ENCODE measurements at regions not wholly inside any gene's neighbourhood (a gene's known extent, or its start where the extent isn't known, plus 50 kb on each side); places are given as distances from the start of the nearest gene placed in this dataset.

DNA sequence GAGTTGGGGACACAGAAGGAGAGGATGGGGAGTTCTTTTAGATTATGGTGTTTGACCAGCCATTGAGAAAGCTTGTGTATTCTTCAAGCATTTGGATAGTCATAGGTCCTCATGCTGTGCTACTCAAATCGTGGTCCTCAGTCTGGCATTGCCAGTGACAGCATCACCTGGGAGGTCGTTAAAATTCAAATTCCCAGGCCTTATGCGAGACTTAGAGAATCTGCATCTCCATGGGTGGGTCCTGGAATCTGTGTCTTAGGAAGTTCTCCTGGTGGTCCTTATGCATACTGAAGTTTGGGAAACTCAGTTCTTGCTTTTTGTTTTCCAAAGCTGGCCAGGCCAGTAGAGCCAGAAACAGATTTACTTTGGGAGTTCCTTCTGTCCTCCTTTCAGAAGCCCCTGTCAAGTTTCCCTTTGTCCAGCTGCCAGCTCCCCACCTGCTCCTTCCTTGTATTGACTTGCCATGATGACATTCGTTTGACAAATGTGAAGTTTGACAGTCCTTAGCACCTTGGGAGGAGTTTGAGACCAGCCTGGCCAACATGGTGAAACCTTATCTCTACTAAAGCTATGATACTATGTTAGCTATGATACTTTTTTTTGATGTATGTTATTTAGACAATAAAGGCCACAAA lies 95.6 kb downstream of the PALM2AKAP2 start:
- in situ Hi-C loops (cut with HindIII; ENCODE audit: low sequenced_read_pairs) = no loop called here
- DNase-seq (ENCODE audit: low spot score) = no peak

DNA sequence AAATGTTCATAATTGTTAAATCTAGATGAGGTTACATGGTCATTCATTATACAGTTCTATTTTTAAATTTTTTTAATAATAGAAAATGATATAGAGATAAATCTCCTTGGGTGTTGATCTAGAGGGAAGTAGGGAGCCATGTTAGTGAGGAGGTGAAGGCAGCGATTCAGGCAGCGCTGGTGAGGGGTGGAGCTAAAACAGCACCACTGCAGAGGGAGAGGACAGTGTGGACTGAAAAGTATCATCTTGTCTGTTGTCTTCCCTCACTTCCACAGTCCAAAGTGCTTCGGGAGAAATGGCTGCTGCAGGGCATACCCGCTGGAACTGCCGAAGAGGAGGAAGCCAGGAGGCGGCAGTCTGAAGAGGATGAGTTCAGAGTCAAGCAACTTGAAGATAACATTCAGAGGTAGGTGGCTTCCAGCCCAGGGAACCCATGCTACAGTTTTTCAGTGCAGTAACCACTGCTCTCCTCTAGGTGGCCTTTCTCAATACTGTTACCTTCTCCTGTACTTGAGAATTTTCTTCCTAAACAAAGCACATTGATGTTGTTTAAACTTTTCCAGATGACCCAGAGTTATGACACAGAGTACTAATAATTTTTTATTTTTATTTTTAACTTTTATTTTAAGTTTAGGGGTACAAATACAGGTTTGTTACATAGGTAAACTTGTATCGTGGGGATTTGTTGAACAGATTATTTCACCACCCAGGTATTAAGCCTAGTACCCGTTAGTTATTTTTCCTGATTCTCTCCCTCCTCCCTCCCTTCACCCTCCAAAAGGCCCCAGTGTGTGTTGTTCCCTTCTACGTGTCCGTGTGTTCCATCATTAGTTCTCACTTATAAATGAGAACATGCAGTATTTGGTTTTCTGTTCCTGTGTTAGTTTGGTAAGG lies 100.5 kb downstream of the PALM2AKAP2 start:
- in situ Hi-C loops (cut with HindIII; ENCODE audit: low sequenced_read_pairs) = no loop called here
- DNase-seq (ENCODE audit: low spot score) = no peak

GRCh38 chr9:109883623-109884022 lies 103.6 kb downstream of the PALM2AKAP2 start:
- no peak for DNase-seq (ENCODE audit: low spot score)
- in situ Hi-C loops (cut with HindIII; ENCODE audit: low sequenced_read_pairs) = no loop called here

DNA sequence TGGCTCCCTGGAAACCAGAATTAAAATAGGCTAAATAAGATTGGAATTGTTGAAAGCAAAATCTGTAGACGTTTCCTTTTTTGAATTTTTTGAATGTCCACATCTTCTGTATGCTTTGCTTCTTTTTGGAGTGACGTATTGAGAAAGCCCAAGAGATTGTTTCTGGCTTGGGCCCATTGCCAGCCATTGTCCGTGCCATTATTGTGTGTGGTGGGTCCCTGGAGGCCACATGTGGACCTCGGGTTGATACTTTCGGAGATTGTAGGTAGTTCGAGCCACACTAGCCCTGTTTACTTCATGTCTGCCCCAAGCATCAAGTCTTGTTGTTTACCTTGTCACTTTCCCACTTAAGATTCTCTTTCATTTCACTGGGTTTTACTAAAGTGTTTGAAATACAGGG lies 106.0 kb downstream of the PALM2AKAP2 start:
- DNase-seq (ENCODE audit: low spot score) = no peak
- in situ Hi-C loops (cut with HindIII; ENCODE audit: low sequenced_read_pairs) = no loop called here

- in situ Hi-C loops (cut with HindIII; ENCODE audit: low sequenced_read_pairs) = no loop called here
- no peak for DNase-seq (ENCODE audit: low spot score)
Measured at GRCh38 chr9:109886617-109887016, 106.6 kb downstream of the PALM2AKAP2 start.

- no peak for DNase-seq (ENCODE audit: low spot score)
- in situ Hi-C loops (cut with HindIII; ENCODE audit: low sequenced_read_pairs) = no loop called here
Measured at GRCh38 chr9:109887079-109887478, 107.1 kb downstream of the PALM2AKAP2 start.

DNA sequence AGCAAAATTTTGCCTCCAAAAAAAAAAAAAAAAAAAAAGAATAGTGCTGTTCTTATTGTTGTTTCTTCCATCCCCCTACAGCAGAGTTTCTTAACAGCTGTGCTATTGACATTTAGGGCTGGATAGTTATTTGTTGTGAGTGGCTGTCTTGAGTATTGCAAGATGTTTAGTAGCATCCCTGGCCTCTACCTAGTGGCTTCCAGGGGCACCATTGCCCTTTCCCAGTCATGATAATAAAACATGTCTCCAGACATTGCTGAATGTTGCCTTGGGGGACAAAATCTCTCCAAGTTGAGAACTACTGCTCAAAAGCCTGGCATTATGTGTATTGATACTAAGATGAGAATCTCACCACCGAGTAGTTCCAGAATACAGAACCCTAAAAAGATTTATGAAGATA lies 108.7 kb downstream of the PALM2AKAP2 start:
- in situ Hi-C loops (cut with HindIII; ENCODE audit: low sequenced_read_pairs) = no loop called here

DNA sequence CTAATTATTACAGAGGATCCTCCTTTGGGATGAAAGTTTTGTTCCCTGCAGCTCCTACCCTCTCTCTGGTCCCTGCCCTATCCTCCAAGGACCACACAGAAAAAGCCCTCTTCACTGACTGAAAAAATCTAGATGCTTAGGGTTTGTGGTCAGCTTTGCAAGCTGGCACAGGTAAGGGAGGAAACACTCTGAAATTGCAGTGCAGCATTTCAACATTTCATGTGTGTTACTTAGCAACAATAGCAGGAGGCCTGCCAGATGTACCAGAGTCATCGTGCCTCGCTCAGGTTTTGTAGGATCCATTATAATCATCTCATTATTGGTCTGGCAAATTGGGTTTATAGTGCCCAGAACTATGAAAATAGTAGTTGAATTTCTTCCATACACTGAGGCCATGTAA lies 109.5 kb downstream of the PALM2AKAP2 start:
- in situ Hi-C loops (cut with HindIII; ENCODE audit: low sequenced_read_pairs) = no loop called here
- DNase-seq (ENCODE audit: low spot score) = no peak

More for the DNA sequence above, 108.7 kb downstream of the PALM2AKAP2 start:
- no peak for DNase-seq (ENCODE audit: low spot score)

- no peak for DNase-seq (ENCODE audit: low spot score)
- in situ Hi-C loops (cut with HindIII; ENCODE audit: low sequenced_read_pairs) = no loop called here
Measured at GRCh38 chr9:109893241-109893640, 113.2 kb downstream of the PALM2AKAP2 start.

DNA sequence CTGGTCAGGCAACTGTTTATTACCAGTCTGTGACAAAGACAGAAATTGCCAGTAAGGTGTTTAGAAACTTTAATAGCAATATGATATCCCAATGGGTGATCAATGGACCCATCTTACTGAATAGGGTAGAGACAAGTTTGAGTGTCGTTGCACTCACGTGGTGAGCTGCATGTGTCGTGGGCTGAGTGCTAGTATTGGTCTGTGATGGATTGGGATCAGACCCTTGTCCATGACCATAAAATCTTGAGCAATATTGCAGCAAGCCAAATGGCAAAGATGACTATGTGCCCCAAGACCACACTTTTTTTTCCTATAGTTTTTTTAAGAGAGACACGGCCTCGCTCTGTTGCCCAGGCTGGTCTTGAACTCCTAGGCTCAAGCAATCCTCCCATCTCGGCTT lies 114.5 kb downstream of the PALM2AKAP2 start:
- in situ Hi-C loops (cut with HindIII; ENCODE audit: low sequenced_read_pairs) = no loop called here

DNA sequence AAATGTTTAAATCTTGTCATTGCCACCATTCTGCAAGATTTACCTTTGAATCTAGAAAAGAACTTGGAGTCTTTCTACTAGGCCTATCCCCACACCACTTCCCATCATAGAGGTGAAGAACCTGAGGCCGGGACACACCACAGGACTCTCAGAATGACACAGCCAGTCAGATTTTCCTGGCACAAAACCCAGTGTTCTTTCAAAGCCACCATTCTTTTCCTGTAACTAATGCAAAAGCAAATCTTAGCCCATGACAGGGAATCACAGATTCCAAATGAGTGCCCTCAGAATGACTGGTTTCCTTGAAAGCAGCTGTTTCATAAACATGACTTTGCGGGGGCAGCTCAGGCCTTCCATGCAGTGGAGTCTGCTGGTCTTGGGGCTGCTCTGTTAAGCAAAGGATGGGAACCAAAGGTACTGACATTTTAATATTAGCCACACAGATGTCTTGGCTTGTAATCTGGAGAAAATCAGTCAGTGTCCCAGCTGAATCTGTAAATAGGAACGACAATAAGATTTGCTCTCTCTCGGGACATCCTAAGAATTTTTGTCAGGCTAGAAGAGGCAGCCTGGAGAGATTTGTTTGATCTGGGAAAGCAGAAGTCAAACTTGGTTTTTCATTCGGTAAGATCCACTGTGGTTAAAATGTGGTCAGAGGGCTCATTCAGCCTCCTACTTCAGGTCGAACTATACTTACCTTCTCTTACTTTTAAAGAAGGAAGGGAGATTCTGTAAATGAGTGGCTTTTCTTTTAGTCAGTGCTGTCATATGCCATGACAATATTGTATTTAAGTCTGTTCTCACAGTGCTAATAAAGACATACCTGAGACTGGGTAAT lies 115.1 kb downstream of the PALM2AKAP2 start:
- in situ Hi-C loops (cut with HindIII; ENCODE audit: low sequenced_read_pairs) = no loop called here

More for the DNA sequence above, 114.5 kb downstream of the PALM2AKAP2 start:
- no peak for DNase-seq (ENCODE audit: low spot score)

GRCh38 chr9:109901201-109901600 lies 121.2 kb downstream of the PALM2AKAP2 start:
- in situ Hi-C loops (cut with HindIII; ENCODE audit: low sequenced_read_pairs) = no loop called here
- DNase-seq (ENCODE audit: low spot score) = no peak

More for the DNA sequence above, 115.1 kb downstream of the PALM2AKAP2 start:
- DNase-seq (ENCODE audit: low spot score) = no peak

DNA sequence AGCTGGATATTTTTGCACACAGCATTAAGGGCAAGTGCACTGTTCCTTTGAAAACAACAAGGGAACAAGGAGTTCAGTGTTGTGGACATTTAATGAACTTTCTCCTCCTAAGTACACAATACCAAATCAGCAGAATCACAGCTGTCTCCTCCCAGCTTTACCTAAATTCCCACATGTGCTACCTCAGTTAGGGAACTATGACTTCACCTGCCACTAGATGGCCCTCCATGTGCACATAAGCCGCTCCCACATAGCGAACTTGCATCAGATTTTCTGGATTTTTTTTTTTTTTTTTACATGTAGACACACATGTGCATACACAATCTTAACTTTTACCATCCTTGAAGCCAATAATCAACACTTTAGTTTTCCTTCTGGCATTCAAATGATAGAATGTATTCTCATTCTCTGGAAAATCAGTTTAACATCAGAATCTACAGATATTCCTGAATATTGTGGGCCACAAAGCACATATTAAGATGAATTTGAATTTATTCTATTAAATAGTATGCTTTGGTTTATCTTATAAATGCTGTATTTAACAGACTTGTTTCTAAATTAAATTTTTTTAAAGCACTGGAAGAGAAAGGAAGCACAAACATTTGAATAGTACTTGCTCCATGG lies 123.6 kb downstream of the PALM2AKAP2 start:
- in situ Hi-C loops (cut with HindIII; ENCODE audit: low sequenced_read_pairs) = no loop called here
- DNase-seq (ENCODE audit: low spot score) = peak; percentile 55

DNA sequence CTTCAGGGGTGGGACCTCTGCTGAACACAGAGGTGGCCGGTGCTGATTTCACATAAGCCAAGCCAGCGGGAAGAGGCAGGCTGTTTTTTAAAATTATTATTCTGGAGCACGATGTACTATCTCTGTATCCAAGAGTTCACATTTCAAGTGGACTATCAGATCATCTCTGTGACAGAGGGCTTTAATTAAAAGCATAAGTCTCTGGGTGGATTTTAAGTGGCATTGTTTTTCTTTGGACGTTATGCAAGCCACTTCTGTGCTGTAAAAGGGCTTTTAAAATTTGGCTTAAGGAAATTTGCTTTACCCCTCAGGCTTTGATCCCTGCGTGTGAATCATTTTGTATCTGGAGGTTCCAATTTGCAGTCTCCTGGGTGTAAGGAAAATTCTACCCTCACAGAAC lies 124.7 kb downstream of the PALM2AKAP2 start:
- in situ Hi-C loops (cut with HindIII; ENCODE audit: low sequenced_read_pairs) = no loop called here
- DNase-seq (ENCODE audit: low spot score) = no peak

DNA sequence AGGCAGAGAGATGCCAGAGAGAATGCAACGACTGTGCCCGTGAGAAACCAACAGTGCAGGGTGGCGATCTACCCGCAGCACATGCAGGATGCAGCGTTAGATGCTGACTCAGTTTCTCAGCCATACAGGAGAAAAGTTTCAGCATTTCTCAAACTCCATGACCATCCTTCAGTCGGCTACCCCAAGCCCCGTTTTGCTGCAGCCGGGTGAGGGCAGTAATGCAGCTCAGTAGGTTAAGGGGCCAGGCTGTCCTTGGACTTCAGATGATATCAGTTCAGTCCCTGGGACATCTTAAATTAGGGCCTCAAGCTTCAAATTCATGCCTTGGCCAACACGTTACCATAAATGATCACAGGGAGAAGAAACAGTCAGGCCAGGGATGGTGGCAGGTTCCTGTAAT lies 125.5 kb downstream of the PALM2AKAP2 start:
- no peak for DNase-seq (ENCODE audit: low spot score)
- in situ Hi-C loops (cut with HindIII; ENCODE audit: low sequenced_read_pairs) = no loop called here

GRCh38 chr9:109906766-109907382 lies 126.9 kb downstream of the PALM2AKAP2 start:
- DNase-seq (ENCODE audit: low spot score) = no peak
- in situ Hi-C loops (cut with HindIII; ENCODE audit: low sequenced_read_pairs) = no loop called here

GRCh38 chr9:109907400-109907799 lies 127.4 kb downstream of the PALM2AKAP2 start:
- no peak for DNase-seq (ENCODE audit: low spot score)
- in situ Hi-C loops (cut with HindIII; ENCODE audit: low sequenced_read_pairs) = no loop called here

DNA sequence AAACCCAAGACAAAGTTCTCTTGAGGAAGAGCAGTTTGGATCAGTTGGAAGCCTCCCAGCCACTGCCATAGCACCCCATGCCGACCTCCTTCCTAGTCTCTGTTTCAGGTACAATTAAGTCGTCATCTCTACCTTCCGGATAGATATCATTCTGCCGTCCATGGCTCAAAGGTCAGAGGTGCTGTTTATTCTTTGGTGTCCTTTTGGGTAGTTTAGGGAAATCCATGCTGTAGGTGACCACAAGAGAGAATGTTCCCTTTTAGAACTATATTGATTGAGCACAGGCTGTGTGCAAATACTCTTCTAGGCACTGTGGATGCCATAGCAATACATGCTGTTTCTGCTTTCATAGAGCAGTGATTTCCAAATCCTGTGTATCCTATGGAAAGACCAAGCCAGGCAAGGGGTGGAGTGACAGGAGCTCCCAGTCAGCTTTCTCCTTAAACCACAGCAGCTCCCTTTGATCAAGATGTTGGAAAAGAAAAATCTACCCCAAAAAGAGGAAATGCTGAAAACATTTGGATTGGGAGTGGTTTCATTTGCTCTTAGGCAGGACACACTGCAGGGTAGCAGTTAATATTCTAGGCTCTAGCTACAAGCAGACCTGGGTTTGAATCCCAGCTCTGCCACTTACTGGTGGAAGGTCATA lies 127.9 kb downstream of the PALM2AKAP2 start:
- no peak for DNase-seq (ENCODE audit: low spot score)
- in situ Hi-C loops (cut with HindIII; ENCODE audit: low sequenced_read_pairs) = no loop called here
